HepG2 (cell line): ENCODE measurements at regions not wholly inside any gene's neighbourhood (a gene's known extent, or its start where the extent isn't known, plus 50 kb on each side); places are given as distances from the start of the nearest gene placed in this dataset.

ENCODE experiments used
- ATAC-seq: fragments of 200-7000 bp; cut with Tn5 transposase; 3 replicates; pipeline ENCODE4 v1.9.1; 2020; ENCODE audit warnings: mild to moderate bottlenecking, moderate library complexity
- BruUV-seq: library from RNA; stranded (reverse); fragments of 400-500 nt; replicated peaks from 2 replicates; lab custom pipeline; 2021; lab: Mats Ljungman, UMichigan
- CTCF ChIA-PET: fragments of 300-600 bp; formaldehyde crosslinking; extraction: SDS; loops from one replicate; lab custom pipeline; 2021; ENCODE audit warnings: low total read pairs, inconsistent platforms, low intra/inter-chr PET ratio; lab: Yijun Ruan, JAX
- POLR2A ChIA-PET: fragments of 350-600 bp; sonication (Branson Sonifier 250); formaldehyde crosslinking; loops from one replicate; lab custom pipeline; 2020; ENCODE audit warnings: antibody characterized with exemption, inconsistent platforms; lab: Yijun Ruan, JAX
- DNase-seq: peaks from one replicate; pipeline ENCODE4 v3.0.0-alpha.2; 2015; ENCODE audit warnings: low spot score
- FAIRE-seq: peaks from 3 replicates; lab custom pipeline; 2011; peaks lifted over from hg19 to GRCh38; lab: Jason Lieb, UNC
- H2AFZ ChIP-seq: one replicate; pipeline ENCODE4 v1.6.1; 2011; ENCODE audit warnings: low read length, inconsistent platforms
- H3K27ac ChIP-seq: fragments of 300-600 bp; 3 replicates; pipeline ENCODE4 v1.8.0; 2011; ENCODE audit warnings: mixed run types, mild to moderate bottlenecking, mixed read lengths, low read length, inconsistent platforms; ENCODE audit not compliant: insufficient read depth; ENCODE audit errors: extremely low read length
- H3K27me3 ChIP-seq, 2 experiments: fragments of 200-600 bp in 1 of 2; 2 replicates in 1 of 2; 3 replicates in 1 of 2; pipeline versions ENCODE4 v1.6.0 to v1.8.0; 2011; ENCODE audit warnings: low read length in 2 of 2, mild to moderate bottlenecking in 2 of 2, moderate library complexity in 2 of 2, inconsistent platforms in 1 of 2; ENCODE audit not compliant: insufficient read depth in 2 of 2, control insufficient read depth in 1 of 2
- H3K36me3 ChIP-seq, 2 experiments: fragments of 200-600 bp in 1 of 2; replicated peaks in 1 of 2; 2 replicates in 1 of 2; 3 replicates in 1 of 2; pipeline versions ENCODE4 v1.5.1 to v1.8.0; 2011; ENCODE audit warnings: low read length in 2 of 2, inconsistent platforms in 1 of 2; ENCODE audit not compliant: insufficient read depth in 2 of 2, control insufficient read depth in 1 of 2
- H3K4me1 ChIP-seq: 2 replicates; pipeline ENCODE4 v1.5.1; 2012; ENCODE audit warnings: low read length, inconsistent platforms; ENCODE audit not compliant: insufficient read depth
- H3K4me2 ChIP-seq: 2 replicates; pipeline ENCODE4 v1.6.0; 2011; ENCODE audit warnings: low read depth, low read length, inconsistent platforms
- H3K4me3 ChIP-seq, 3 experiments: fragments of 200-600 bp in 1 of 3; sonication (generic), shearing (Covaris generic) in 1 of 3; replicated peaks in 1 of 3; 2 replicates each; pipeline ENCODE4 v1.5.1; 2011 to 2016; ENCODE audit warnings: low read length in 3 of 3, inconsistent platforms in 2 of 3, low read depth in 2 of 3, mild to moderate bottlenecking in 2 of 3, control low read depth in 1 of 3, mixed read lengths in 1 of 3; ENCODE audit not compliant: insufficient read depth in 1 of 3
- H3K79me2 ChIP-seq: one replicate; pipeline ENCODE4 v1.6.1; 2011; ENCODE audit warnings: low read length, inconsistent platforms; ENCODE audit not compliant: insufficient read depth
- H3K9ac ChIP-seq: 2 replicates; pipeline ENCODE4 v1.6.0; 2011; ENCODE audit warnings: mild to moderate bottlenecking, low read depth, low read length, inconsistent platforms; ENCODE audit not compliant: insufficient read depth
- H3K9me3 ChIP-seq: 2 replicates; pipeline ENCODE4 v1.5.1; 2012; ENCODE audit warnings: mild to moderate bottlenecking, low read length
- H4K20me1 ChIP-seq: 2 replicates; pipeline ENCODE4 v1.6.0; 2011; ENCODE audit warnings: inconsistent platforms, mild to moderate bottlenecking, low read length, moderate library complexity; ENCODE audit not compliant: insufficient read depth
- ATF1 ChIP-seq: IDR thresholded peaks from 2 replicates; pipeline ENCODE4 v1.6.1; 2016; ENCODE audit warnings: mild to moderate bottlenecking, control low read depth
- EZH2 ChIP-seq: conservative IDR thresholded peaks from 2 replicates; pipeline ENCODE4 v1.6.1; 2012; ENCODE audit warnings: mild to moderate bottlenecking, low read depth, low read length, moderate library complexity
- MAFK ChIP-seq, 2 experiments: IDR thresholded peaks in 1 of 2; conservative IDR thresholded peaks in 1 of 2; 2 replicates each; pipeline ENCODE4 v1.6.1; 2011; ENCODE audit warnings: improper control_type of control experiment in 2 of 2, low read length in 2 of 2
- RFXANK ChIP-seq: IDR thresholded peaks from 2 replicates; pipeline ENCODE4 v1.6.1; 2016
- ZFP1 ChIP-seq: IDR thresholded peaks from 2 replicates; pipeline ENCODE4 v1.6.1; 2016
- ZFP36 ChIP-seq: fragments of 150-350 bp; IDR thresholded peaks from 2 replicates; pipeline ENCODE4 v1.6.1; 2018; ENCODE audit warnings: borderline replicate concordance, low read length, low read depth; ENCODE audit not compliant: partially characterized antibody
- ZNF879 ChIP-seq: sonication (generic); formaldehyde crosslinking; IDR thresholded peaks from 2 replicates; pipeline ENCODE4 v1.8.1; 2023; ENCODE audit warnings: missing genetic modification reagents
- WGBS: methylation state at CpG from one replicate; pipeline ENCODE4 v1.1.6; 2017; ENCODE audit warnings: low lambda C conversion rate; 5-methylcytosine and 5-hydroxymethylcytosine counted together
- in situ Hi-C: cut with HindIII; loops from 2 replicates; pipeline ENCODE4 v1.10.0; 2017; ENCODE audit warnings: low pct_unique_long_range_greater_than_20kb; ENCODE audit not compliant: extremely low pct_ligation_motif_present
- intact Hi-C: fragments of 100-400 bp; cut with micrococcal nuclease; formaldehyde crosslinking; loops from one replicate; pipeline ENCODE4 v1.10.0; 2022; ENCODE audit not compliant: unreplicated experiment
- TF ChIP-seq, protein P1 (sequence below): IDR thresholded peaks from 2 replicates; pipeline ENCODE4 v1.6.1; 2018; ENCODE audit warnings: missing genetic modification reagents, mild to moderate bottlenecking, missing compliant biosample characterization
- TF ChIP-seq, protein P2 (sequence below): sonication (generic); formaldehyde crosslinking; IDR thresholded peaks from 2 replicates; pipeline ENCODE4 v1.4.0; 2020; ENCODE audit warnings: missing genetic modification reagents
- TF ChIP-seq, protein P3 (sequence below): IDR thresholded peaks from 2 replicates; pipeline ENCODE4 v1.6.1; 2016; ENCODE audit warnings: missing compliant biosample characterization, missing genetic modification reagents, borderline replicate concordance
- TF ChIP-seq, protein P4 (sequence below): sonication (generic); formaldehyde crosslinking; IDR thresholded peaks from 2 replicates; pipeline ENCODE4 v1.5.0; 2020; ENCODE audit warnings: mild to moderate bottlenecking, missing genetic modification reagents, moderate library complexity

DNA sequence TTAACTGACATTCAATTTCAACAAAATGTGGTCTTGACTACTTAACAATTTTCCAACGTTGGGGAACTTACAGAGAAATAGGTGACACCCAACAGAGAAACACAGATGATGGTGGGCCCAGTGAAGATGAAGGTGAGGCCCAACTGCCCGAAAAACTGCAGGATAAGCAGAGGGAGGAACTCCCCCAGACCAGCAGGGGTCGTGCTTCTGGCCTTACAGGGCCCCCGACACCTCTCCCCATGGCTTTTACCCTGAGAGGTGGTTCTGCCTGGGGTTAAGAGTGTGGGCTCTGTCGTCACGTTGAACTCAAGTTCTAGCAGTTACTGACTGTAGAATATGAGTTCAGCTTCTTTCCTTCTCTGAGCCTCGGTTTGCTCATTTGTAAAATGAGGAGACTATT is 119.5 kb upstream of the SMIM21 start:
- ChIA-PET CTCF (no interaction called here), POLR2A (no interaction called here)
- no peak overlapping the region for H2AFZ ChIP-seq
- no TSS peak for BruUV-seq
- FAIRE-seq (no peak), DNase-seq (no peak), ATAC-seq (peak; percentile 43; the same call in 1 of the 3 replicates)
- H3K27me3 ChIP-seq, result peaks cover 0 to 4% of the 10 kb centered on the region in 2 experiments; a peak in 2 of 5 replicates
- no peaks in the 10 kb centered on the region for H3K4me1 ChIP-seq
- H3K36me3 ChIP-seq, result no peaks in the 10 kb centered on the region
- H4K20me1 ChIP-seq, result no peaks in the 10 kb centered on the region
- no peak overlapping the region for H3K4me3 ChIP-seq
- in situ Hi-C loops (no loop called here), intact Hi-C loops (loop anchor here (2.0 kb wide), 1 partner anchor 802 kb away; no protein-coding TSS in a partner anchor)
- H3K9ac ChIP-seq, result no peak overlapping the region
- WGBS, result 0% methylated on average over 5 of the region's 7 CpGs
- H3K27ac ChIP-seq, result no peak overlapping the region
- no peaks in the 10 kb centered on the region for H3K79me2 ChIP-seq
- no peak overlapping the region for H3K4me2 ChIP-seq
- TF ChIP-seq EZH2, result no peak
- TF ChIP-seq ZFP1 (CRISPR knock-in tag), result no peak
- TF ChIP-seq RFXANK (CRISPR knock-in tag), result no peak
- TF ChIP-seq MAFK (conservative IDR thresholded peaks at IDR 0.05 in 1 of 2, IDR thresholded peaks at IDR 0.05 in 1 of 2; ENCODE audit: low read length in 2 of 2), result no peak
- TF ChIP-seq, protein P1, sequence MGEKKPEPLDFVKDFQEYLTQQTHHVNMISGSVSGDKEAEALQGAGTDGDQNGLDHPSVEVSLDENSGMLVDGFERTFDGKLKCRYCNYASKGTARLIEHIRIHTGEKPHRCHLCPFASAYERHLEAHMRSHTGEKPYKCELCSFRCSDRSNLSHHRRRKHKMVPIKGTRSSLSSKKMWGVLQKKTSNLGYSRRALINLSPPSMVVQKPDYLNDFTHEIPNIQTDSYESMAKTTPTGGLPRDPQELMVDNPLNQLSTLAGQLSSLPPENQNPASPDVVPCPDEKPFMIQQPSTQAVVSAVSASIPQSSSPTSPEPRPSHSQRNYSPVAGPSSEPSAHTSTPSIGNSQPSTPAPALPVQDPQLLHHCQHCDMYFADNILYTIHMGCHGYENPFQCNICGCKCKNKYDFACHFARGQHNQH (CRISPR knock-in tag), result no peak
- no peak for TF ChIP-seq ZNF879 (CRISPR knock-in tag)
- TF ChIP-seq, protein P2, sequence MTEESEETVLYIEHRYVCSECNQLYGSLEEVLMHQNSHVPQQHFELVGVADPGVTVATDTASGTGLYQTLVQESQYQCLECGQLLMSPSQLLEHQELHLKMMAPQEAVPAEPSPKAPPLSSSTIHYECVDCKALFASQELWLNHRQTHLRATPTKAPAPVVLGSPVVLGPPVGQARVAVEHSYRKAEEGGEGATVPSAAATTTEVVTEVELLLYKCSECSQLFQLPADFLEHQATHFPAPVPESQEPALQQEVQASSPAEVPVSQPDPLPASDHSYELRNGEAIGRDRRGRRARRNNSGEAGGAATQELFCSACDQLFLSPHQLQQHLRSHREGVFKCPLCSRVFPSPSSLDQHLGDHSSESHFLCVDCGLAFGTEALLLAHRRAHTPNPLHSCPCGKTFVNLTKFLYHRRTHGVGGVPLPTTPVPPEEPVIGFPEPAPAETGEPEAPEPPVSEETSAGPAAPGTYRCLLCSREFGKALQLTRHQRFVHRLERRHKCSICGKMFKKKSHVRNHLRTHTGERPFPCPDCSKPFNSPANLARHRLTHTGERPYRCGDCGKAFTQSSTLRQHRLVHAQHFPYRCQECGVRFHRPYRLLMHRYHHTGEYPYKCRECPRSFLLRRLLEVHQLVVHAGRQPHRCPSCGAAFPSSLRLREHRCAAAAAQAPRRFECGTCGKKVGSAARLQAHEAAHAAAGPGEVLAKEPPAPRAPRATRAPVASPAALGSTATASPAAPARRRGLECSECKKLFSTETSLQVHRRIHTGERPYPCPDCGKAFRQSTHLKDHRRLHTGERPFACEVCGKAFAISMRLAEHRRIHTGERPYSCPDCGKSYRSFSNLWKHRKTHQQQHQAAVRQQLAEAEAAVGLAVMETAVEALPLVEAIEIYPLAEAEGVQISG (CRISPR knock-in tag), result peak; percentile 43; the same call in 1 of the 2 replicates
- TF ChIP-seq ZFP36, result no peak
- TF ChIP-seq, protein P3, sequence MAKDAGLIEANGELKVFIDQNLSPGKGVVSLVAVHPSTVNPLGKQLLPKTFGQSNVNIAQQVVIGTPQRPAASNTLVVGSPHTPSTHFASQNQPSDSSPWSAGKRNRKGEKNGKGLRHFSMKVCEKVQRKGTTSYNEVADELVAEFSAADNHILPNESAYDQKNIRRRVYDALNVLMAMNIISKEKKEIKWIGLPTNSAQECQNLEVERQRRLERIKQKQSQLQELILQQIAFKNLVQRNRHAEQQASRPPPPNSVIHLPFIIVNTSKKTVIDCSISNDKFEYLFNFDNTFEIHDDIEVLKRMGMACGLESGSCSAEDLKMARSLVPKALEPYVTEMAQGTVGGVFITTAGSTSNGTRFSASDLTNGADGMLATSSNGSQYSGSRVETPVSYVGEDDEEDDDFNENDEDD, result no peak
- TF ChIP-seq, protein P4, sequence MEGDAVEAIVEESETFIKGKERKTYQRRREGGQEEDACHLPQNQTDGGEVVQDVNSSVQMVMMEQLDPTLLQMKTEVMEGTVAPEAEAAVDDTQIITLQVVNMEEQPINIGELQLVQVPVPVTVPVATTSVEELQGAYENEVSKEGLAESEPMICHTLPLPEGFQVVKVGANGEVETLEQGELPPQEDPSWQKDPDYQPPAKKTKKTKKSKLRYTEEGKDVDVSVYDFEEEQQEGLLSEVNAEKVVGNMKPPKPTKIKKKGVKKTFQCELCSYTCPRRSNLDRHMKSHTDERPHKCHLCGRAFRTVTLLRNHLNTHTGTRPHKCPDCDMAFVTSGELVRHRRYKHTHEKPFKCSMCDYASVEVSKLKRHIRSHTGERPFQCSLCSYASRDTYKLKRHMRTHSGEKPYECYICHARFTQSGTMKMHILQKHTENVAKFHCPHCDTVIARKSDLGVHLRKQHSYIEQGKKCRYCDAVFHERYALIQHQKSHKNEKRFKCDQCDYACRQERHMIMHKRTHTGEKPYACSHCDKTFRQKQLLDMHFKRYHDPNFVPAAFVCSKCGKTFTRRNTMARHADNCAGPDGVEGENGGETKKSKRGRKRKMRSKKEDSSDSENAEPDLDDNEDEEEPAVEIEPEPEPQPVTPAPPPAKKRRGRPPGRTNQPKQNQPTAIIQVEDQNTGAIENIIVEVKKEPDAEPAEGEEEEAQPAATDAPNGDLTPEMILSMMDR (CRISPR knock-in tag), result peak; percentile 41
- TF ChIP-seq ATF1, result no peak
- no peaks in the 10 kb centered on the region for H3K9me3 ChIP-seq
